HCT116 (cell line): ENCODE measurements at regions not wholly inside any gene's neighbourhood (a gene's known extent, or its start where the extent isn't known, plus 50 kb on each side); places are given as distances from the start of the nearest gene placed in this dataset.

Source experiments
- ATAC-seq: fragments of 200-7000 bp; cut with Tn5 transposase; 2 replicates; pipeline ENCODE4 v1.9.1; 2020; ENCODE audit warnings: mild to moderate bottlenecking, moderate library complexity
- BruUV-seq: library from RNA; stranded (reverse); fragments of 400-500 nt; replicated peaks from 2 replicates; lab custom pipeline; 2021; lab: Mats Ljungman, UMichigan
- CTCF ChIA-PET: fragments of 300-600 bp; sonication (Branson Sonifier 250); formaldehyde crosslinking; loops from one replicate; lab custom pipeline; 2021; ENCODE audit warnings: antibody characterized with exemption; lab: Charles Lee
- POLR2A ChIA-PET: fragments of 300-600, 350-600 bp; sonication (Branson Sonifier 250); formaldehyde crosslinking; loops from one replicate; lab custom pipeline; 2021; ENCODE audit warnings: antibody characterized with exemption; lab: Charles Lee
- RAD21 ChIA-PET, 2 experiments: fragments of 300-600 bp; sonication (Branson Sonifier 250); formaldehyde crosslinking; loops; one replicate each; lab custom pipeline; 2023; ENCODE audit warnings: low total read pairs in 2 of 2; ENCODE audit not compliant: uncharacterized antibody in 2 of 2, unreplicated experiment in 2 of 2, low non-redundant PET in 1 of 2; lab: Charles Lee
- DNase-seq: peaks from one replicate; pipeline ENCODE4 v3.0.0-alpha.2; 2010; ENCODE audit warnings: low read depth, low spot score
- H2AFZ ChIP-seq: fragments of 200-600 bp; shearing (Covaris generic), sonication (generic); 2 replicates; pipeline ENCODE4 v1.6.1; 2017; ENCODE audit warnings: low read depth, mixed run types, mixed read lengths, antibody characterized with exemption, low read length; ENCODE audit not compliant: poor library complexity, severe bottlenecking
- H3K27ac ChIP-seq: 2 replicates; pipeline ENCODE4 v1.5.1; 2012; ENCODE audit warnings: low read depth, low read length
- H3K27me3 ChIP-seq: fragments of 200-600 bp; sonication (generic); 2 replicates; pipeline ENCODE4 v1.6.1; 2016; ENCODE audit warnings: mixed run types, low read length, mixed read lengths; ENCODE audit not compliant: insufficient read depth
- H3K36me3 ChIP-seq, 2 experiments: fragments of 200-500 bp in 1 of 2; fragments of 200-600 bp in 1 of 2; sonication (Bioruptor generic) in 1 of 2; sonication (generic) in 1 of 2; 2 replicates each; pipeline versions ENCODE4 v1.5.1 to v1.6.1; 2014 to 2016; ENCODE audit warnings: low read length in 2 of 2, inconsistent platforms in 1 of 2, mixed read lengths in 1 of 2, mixed run types in 1 of 2; ENCODE audit not compliant: insufficient read depth in 2 of 2, control insufficient read depth in 1 of 2
- H3K4me1 ChIP-seq, 2 experiments: fragments of 200-600 bp in 1 of 2; sonication (generic) in 1 of 2; 2 replicates each; pipeline versions ENCODE4 v1.5.1 to v1.6.1; 2012 to 2017; ENCODE audit warnings: low read length in 2 of 2, inconsistent platforms in 1 of 2, mild to moderate bottlenecking in 1 of 2, mixed read lengths in 1 of 2, mixed run types in 1 of 2, moderate library complexity in 1 of 2; ENCODE audit not compliant: insufficient read depth in 2 of 2, control insufficient read depth in 1 of 2
- H3K4me2 ChIP-seq: fragments of 200-600 bp; sonication (generic); 2 replicates; pipeline ENCODE4 v1.6.1; 2017; ENCODE audit warnings: mixed run types, low read length, mixed read lengths
- H3K4me3 ChIP-seq, 2 experiments: fragments of 200-600 bp in 1 of 2; sonication (generic) in 1 of 2; replicated peaks in 1 of 2; 2 replicates each; pipeline ENCODE4 v1.5.1; 2011 to 2016; ENCODE audit warnings: low read length in 2 of 2, control low read depth in 1 of 2, low read depth in 1 of 2, mild to moderate bottlenecking in 1 of 2, mixed read lengths in 1 of 2, mixed run types in 1 of 2
- H3K79me2 ChIP-seq: fragments of 200-600 bp; sonication (generic); 2 replicates; pipeline ENCODE4 v1.6.1; 2017; ENCODE audit warnings: mild to moderate bottlenecking, mixed run types, low read length, moderate library complexity, mixed read lengths; ENCODE audit not compliant: insufficient read depth
- H3K9ac ChIP-seq: fragments of 200-600 bp; sonication (generic); 2 replicates; pipeline ENCODE4 v1.6.1; 2016; ENCODE audit warnings: low read length, mixed read lengths
- H3K9me2 ChIP-seq: fragments of 200-600 bp; sonication (generic), shearing (Covaris generic); 2 replicates; pipeline ENCODE4 v1.6.1; 2017; ENCODE audit warnings: mixed run types, mild to moderate bottlenecking, moderate library complexity; ENCODE audit not compliant: insufficient read depth
- H3K9me3 ChIP-seq, 2 experiments: fragments of 200-500 bp in 1 of 2; fragments of 200-600 bp in 1 of 2; sonication (Bioruptor generic) in 1 of 2; sonication (generic) in 1 of 2; 2 replicates each; pipeline ENCODE4 v1.6.1; 2014 to 2017; ENCODE audit warnings: low read length in 2 of 2, mixed read lengths in 2 of 2, inconsistent platforms in 1 of 2, low read depth in 1 of 2, mild to moderate bottlenecking in 1 of 2, mixed run types in 1 of 2, moderate library complexity in 1 of 2; ENCODE audit not compliant: control insufficient read depth in 1 of 2, insufficient read depth in 1 of 2
- H4K20me1 ChIP-seq: fragments of 200-600 bp; sonication (generic), shearing (Covaris generic); 2 replicates; pipeline ENCODE4 v1.6.1; 2017; ENCODE audit warnings: mixed run types, mild to moderate bottlenecking, moderate library complexity; ENCODE audit not compliant: insufficient read depth
- CBX3 ChIP-seq: IDR thresholded peaks from 2 replicates; pipeline ENCODE4 v1.6.1; 2012; ENCODE audit warnings: low read depth
- CEBPB ChIP-seq: IDR thresholded peaks from 2 replicates; pipeline ENCODE4 v1.6.1; 2012; ENCODE audit warnings: low read depth
- EGR1 ChIP-seq: IDR thresholded peaks from 2 replicates; pipeline ENCODE4 v1.6.1; 2012; ENCODE audit warnings: low read depth
- ELF1 ChIP-seq: IDR thresholded peaks from 2 replicates; pipeline ENCODE4 v1.6.1; 2012; ENCODE audit warnings: low read depth, borderline replicate concordance
- EZH2 ChIP-seq: fragments of 200-600 bp; sonication (generic); IDR thresholded peaks from 2 replicates; pipeline ENCODE4 v1.6.1; 2017; ENCODE audit warnings: antibody characterized with exemption, mixed run types
- EZH2phosphoT487 ChIP-seq: fragments of 200-600 bp; IDR thresholded peaks from 2 replicates; pipeline ENCODE4 v1.6.1; 2018; ENCODE audit warnings: antibody characterized with exemption, borderline replicate concordance
- JUND ChIP-seq: IDR thresholded peaks from 2 replicates; pipeline ENCODE4 v1.6.1; 2012
- POLR2A ChIP-seq: IDR thresholded peaks from 2 replicates; pipeline ENCODE4 v1.7.0; 2011; ENCODE audit warnings: borderline replicate concordance; ENCODE audit not compliant: insufficient read depth, insufficient read length; ENCODE audit errors: extremely low read depth
- POLR2AphosphoS5 ChIP-seq: IDR thresholded peaks from 2 replicates; pipeline ENCODE4 v1.6.1; 2011; ENCODE audit warnings: mild to moderate bottlenecking, low read depth, low read length, moderate library complexity
- SP1 ChIP-seq: IDR thresholded peaks from 2 replicates; pipeline ENCODE4 v1.6.1; 2012; ENCODE audit warnings: low read depth
- SRF ChIP-seq: IDR thresholded peaks from 2 replicates; pipeline ENCODE4 v1.6.1; 2012; ENCODE audit warnings: low read depth
- ZFX ChIP-seq: fragments of 450-650 bp; IDR thresholded peaks from 2 replicates; pipeline ENCODE4 v1.6.1; 2017
- ZNF274 ChIP-seq: fragments of 200-500 bp; sonication (Bioruptor generic); IDR thresholded peaks from 2 replicates; pipeline ENCODE4 v1.6.1; 2014; ENCODE audit warnings: mild to moderate bottlenecking, low read depth, low read length, inconsistent platforms
- intact Hi-C: fragments of 100-400 bp; cut with micrococcal nuclease; formaldehyde crosslinking; loops from 2 replicates; pipeline ENCODE4 v1.10.0; 2022
- TF ChIP-seq, protein P1 (sequence below), 3 experiments: fragments of 200-600 bp in 1 of 3; sonication (generic) in 1 of 3; IDR thresholded peaks in 2 of 3; conservative IDR thresholded peaks in 1 of 3; 2 replicates each; pipeline ENCODE4 v1.5.1; 2012 to 2017; ENCODE audit warnings: low read depth in 2 of 3, low read length in 2 of 3, antibody characterized with exemption in 1 of 3, borderline replicate concordance in 1 of 3, control low read depth in 1 of 3, mild to moderate bottlenecking in 1 of 3, mixed read lengths in 1 of 3, mixed run types in 1 of 3, moderate library complexity in 1 of 3; ENCODE audit not compliant: insufficient read depth in 1 of 3
- TF ChIP-seq, protein P2 (sequence below): IDR thresholded peaks from 2 replicates; pipeline ENCODE4 v1.6.1; 2011; ENCODE audit warnings: mild to moderate bottlenecking, low read length, moderate library complexity; ENCODE audit not compliant: insufficient replicate concordance; ENCODE audit errors: extremely low read depth
- TF ChIP-seq, protein P3 (sequence below): IDR thresholded peaks from 2 replicates; pipeline ENCODE4 v1.6.1; 2012
- TF ChIP-seq, protein P4 (sequence below): IDR thresholded peaks from 2 replicates; pipeline ENCODE4 v1.6.1; 2012

DNA sequence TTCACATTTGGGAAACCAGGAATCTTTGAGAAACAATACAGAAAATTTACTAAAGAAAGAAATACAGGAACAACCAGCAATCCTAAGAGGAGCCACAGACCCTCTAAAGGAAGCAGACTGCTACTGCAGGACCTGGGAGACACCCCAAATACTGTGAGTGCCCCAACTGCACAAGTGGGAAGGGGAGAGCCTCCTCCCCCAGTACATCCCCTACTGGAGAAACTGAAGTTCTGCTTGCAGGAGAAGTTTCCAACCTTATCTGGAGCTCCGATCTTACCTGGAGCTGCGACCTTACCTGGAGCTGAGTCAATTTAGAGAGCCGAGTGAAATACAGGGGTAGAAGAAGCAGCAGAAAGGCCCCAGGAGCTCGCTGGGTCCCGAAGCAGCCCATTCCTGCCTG lies 236.4 kb upstream of the SPRY2 start:
- CTCF ChIA-PET: no interaction called here

More for the DNA sequence above, 236.4 kb upstream of the SPRY2 start:
- Histone ChIP-seq H3K27ac (no peak overlapping the region), H3K9me3 (no peaks in the 10 kb centered on the region), H3K9me2 (no peaks in the 10 kb centered on the region), H4K20me1 (no peaks in the 10 kb centered on the region), H3K9ac (no peak overlapping the region), H2AFZ (no peak overlapping the region), H3K27me3 (no peaks in the 10 kb centered on the region), H3K4me3 (no peak overlapping the region), H3K4me2 (no peak overlapping the region), H3K4me1 (no peaks in the 10 kb centered on the region), H3K36me3 (no peaks in the 10 kb centered on the region), H3K79me2 (no peaks in the 10 kb centered on the region)
- TF ChIP-seq CEBPB: no peak
- TF ChIP-seq JUND: no peak
- TF ChIP-seq SRF: no peak
- TF ChIP-seq, protein P1, sequence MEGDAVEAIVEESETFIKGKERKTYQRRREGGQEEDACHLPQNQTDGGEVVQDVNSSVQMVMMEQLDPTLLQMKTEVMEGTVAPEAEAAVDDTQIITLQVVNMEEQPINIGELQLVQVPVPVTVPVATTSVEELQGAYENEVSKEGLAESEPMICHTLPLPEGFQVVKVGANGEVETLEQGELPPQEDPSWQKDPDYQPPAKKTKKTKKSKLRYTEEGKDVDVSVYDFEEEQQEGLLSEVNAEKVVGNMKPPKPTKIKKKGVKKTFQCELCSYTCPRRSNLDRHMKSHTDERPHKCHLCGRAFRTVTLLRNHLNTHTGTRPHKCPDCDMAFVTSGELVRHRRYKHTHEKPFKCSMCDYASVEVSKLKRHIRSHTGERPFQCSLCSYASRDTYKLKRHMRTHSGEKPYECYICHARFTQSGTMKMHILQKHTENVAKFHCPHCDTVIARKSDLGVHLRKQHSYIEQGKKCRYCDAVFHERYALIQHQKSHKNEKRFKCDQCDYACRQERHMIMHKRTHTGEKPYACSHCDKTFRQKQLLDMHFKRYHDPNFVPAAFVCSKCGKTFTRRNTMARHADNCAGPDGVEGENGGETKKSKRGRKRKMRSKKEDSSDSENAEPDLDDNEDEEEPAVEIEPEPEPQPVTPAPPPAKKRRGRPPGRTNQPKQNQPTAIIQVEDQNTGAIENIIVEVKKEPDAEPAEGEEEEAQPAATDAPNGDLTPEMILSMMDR (IDR thresholded peaks at IDR 0.05 in 2 of 3, conservative IDR thresholded peaks at IDR 0.05 in 1 of 3; ENCODE audit: borderline replicate concordance in 1 of 3, insufficient read depth in 1 of 3, low read depth in 2 of 3, low read length in 2 of 3): no peak
- TF ChIP-seq EZH2: no peak
- no peak for TF ChIP-seq POLR2AphosphoS5
- TF ChIP-seq ELF1: no peak
- TF ChIP-seq, protein P2, sequence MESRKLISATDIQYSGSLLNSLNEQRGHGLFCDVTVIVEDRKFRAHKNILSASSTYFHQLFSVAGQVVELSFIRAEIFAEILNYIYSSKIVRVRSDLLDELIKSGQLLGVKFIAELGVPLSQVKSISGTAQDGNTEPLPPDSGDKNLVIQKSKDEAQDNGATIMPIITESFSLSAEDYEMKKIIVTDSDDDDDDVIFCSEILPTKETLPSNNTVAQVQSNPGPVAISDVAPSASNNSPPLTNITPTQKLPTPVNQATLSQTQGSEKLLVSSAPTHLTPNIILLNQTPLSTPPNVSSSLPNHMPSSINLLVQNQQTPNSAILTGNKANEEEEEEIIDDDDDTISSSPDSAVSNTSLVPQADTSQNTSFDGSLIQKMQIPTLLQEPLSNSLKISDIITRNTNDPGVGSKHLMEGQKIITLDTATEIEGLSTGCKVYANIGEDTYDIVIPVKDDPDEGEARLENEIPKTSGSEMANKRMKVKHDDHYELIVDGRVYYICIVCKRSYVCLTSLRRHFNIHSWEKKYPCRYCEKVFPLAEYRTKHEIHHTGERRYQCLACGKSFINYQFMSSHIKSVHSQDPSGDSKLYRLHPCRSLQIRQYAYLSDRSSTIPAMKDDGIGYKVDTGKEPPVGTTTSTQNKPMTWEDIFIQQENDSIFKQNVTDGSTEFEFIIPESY: no peak
- no peak for TF ChIP-seq SP1
- no peak for TF ChIP-seq EZH2phosphoT487
- no peak for TF ChIP-seq ZFX
- TF ChIP-seq CBX3: no peak
- no peak for TF ChIP-seq POLR2A
- no peak for TF ChIP-seq ZNF274
- TF ChIP-seq, protein P3, sequence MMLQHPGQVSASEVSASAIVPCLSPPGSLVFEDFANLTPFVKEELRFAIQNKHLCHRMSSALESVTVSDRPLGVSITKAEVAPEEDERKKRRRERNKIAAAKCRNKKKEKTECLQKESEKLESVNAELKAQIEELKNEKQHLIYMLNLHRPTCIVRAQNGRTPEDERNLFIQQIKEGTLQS: no peak
- no peak for TF ChIP-seq EGR1
- TF ChIP-seq, protein P4, sequence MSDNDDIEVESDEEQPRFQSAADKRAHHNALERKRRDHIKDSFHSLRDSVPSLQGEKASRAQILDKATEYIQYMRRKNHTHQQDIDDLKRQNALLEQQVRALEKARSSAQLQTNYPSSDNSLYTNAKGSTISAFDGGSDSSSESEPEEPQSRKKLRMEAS: no peak
- intact Hi-C loops: no loop called here
- ATAC-seq (no peak), DNase-seq (no peak)
- ChIA-PET RAD21 (no interaction called here), POLR2A (no interaction called here)
- no TSS peak for BruUV-seq
